HG03342 (cell line): ENCODE measurements at regions not wholly inside any gene's neighbourhood (a gene's known extent, or its start where the extent isn't known, plus 50 kb on each side); places are given as distances from the start of the nearest gene placed in this dataset.
A peak's percentile ranks its signal among the peaks of the same experiment; 100 is the strongest.

Experiments
- ATAC-seq: cut with Tn5 transposase; IDR thresholded peaks from one replicate; pipeline ENCODE4 v1.9.1; 2021; ENCODE audit warnings: mild to moderate bottlenecking, moderate library complexity; ENCODE audit not compliant: unreplicated experiment

DNA sequence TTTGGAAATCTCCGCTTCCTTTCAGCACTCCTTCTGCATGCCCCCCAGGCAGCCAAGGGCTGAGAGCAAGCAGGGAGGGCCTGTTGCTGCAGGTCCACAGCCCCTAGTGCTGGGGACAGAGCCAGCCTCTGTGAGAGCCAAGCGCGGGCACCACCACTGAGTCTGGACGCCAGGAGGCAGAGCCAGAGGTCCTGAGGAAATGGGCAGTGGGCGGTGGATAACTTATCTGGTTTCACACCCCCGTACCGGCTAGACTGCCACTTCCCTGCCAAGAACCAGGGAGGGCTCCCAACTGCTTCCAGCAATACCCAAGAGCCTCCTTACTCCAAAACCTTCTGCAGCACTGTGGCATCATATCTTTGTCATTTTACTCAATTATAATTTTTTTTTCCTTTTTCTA, 141.6 kb upstream of the IGF1R start:
- ATAC-seq, result no peak

DNA sequence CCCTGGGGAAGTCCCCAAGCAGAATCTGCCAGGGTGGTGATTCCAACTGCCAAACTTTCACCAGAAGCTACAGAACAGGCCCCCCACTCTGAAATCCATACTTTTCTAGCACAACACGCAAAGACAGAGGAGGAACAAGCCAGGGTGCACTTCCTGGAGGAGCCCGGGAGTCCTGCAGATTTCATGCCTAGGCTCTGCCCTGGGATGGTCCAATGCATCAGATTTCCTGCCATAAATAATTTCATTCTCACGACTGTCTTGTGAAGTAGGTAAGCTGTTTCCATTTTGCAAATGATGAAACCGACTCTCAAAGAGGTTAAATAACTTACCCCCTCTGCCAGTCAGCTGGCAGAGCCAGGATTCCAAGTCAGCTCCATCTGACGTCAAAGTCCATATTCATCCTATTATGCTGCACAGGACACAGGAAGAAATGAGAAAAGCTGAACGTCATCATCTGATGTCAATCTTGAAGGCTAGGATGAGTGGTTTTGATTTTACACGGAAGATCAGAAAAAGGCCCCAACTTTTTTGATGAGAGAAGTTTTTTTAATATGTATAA, 134.8 kb upstream of the IGF1R start:
- no peak for ATAC-seq

GRCh38 chr15:98514034-98514622, 134.2 kb upstream of the IGF1R start:
- ATAC-seq, result no peak

DNA sequence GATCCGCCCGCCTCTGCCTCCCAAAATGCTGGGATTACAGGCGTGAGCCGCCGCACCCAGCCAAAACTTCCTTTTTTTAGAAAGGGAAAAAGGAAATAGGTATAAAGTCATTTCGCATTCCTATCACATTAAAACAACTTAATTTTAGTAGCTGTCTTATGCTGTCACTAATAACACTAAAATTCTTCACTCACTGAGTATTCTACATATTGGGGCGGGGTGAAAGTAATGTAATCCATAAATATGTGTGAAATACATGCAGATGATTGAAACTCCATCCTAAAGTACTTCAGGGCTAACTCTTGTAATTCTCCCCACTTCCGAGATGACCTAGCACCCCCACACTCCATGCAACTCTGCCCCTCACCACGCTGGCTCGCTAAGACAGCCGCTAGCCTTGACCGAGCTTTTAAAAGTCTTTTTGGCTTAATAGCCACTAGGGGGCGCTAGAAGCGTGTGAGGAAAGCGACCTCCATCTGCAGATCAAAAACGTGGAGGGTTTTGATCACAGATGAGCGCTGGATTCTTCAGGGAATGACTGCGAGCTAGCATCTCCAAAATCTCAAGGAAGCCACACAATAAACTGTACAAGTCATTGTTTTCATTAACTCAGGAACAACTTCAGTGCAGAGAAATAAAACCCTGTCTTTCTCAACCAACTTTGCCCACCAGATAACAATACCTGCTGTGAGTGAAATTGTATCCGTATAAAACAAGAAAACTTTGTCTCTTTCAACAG, 129.3 kb upstream of the IGF1R start:
- peak; percentile 81 for ATAC-seq

- ATAC-seq, result no peak
Measured at GRCh38 chr15:98519767-98520550, 128.4 kb upstream of the IGF1R start.

DNA sequence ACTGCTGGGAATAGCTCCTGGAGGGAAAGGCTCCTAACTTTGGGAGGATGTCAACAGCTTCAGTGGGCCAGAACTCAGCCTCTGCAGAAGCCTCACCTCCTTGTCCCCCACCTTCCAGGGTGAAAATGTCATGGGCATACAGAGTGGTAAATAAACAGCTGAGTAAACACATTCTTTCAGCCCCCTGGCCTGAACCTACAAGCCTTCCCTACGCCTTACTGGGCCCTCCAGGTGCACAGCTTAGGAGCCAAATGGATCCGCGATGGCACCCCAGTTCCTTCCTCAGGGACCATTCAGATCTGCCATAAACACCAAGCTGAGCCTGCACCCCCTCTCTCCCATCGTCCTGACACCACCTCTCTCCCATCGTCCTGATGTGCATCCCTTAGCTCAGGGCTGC, 126.2 kb upstream of the IGF1R start:
- ATAC-seq, result no peak

DNA sequence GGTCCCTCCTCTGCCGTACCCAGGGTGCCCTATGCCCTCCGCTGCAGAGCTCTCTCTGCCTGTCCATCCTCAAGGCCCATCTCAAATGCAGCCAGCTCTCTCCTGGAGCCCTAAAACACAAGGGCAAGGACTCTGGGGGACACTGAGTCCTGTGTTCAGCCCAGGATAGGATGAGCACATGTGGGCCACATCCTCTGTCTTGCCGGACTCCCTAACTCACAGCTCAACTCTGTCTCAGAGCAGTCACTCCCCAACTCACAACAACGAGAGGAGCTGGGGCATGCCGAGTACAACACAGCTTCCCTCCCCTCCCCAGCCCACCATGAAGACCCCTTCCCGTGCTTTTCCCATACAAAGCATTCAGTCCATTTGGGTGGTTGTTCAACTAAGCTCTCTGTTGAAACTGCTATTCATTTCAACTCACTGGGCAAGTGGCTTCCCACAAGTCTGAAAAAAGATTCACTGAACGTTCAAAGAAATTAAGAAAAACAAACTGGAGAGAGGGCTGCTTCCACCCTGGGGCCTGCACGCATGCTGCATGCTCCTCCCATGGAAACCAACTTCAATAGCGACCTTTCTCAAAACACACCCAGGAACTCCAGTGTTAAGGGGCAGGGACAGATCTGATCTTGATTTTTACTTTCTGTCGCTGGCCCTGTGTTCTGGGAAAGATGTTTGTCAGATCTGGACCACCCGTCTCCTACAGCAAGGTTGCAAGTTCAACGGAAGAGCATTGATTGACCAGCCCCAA, 124.3 kb upstream of the IGF1R start:
- no peak for ATAC-seq

- ATAC-seq, result no peak
Measured at GRCh38 chr15:98524838-98525660, 123.3 kb upstream of the IGF1R start.

- no peak for ATAC-seq
Measured at GRCh38 chr15:98525661-98526001, 122.7 kb upstream of the IGF1R start.

GRCh38 chr15:98526094-98526493, 122.2 kb upstream of the IGF1R start:
- ATAC-seq, result no peak

DNA sequence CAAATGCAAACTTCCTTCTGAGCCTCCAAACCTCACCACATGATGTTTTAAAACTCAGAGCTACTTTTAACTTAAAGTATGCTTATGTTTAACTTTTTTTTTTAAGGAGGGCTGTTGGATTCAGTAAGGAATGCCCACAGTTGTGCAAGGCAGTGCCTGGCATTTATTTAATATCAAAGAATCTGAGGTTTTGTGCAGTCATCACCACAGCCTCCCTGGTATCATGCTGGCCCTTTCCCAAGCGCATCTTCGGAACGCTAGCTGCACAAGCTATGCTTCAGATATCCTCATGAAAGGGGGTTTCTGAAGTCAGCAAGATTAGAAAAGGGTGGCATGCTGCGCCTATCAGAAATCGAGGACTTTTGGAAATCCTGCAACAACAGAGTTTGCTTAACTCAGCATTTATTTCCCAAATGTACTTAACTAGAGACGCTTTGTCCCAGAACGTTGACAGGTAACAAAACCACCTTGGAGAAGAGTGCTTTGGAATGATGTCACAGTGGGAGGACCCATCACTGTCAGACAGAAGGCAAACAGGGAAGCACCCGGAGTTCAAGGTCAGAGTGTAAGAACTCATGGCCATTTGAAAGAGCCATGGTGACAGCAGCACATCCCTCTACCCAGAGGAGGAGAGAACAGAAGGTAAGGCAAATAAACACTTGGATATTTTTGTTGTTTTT, 120.2 kb upstream of the IGF1R start:
- no peak for ATAC-seq

DNA sequence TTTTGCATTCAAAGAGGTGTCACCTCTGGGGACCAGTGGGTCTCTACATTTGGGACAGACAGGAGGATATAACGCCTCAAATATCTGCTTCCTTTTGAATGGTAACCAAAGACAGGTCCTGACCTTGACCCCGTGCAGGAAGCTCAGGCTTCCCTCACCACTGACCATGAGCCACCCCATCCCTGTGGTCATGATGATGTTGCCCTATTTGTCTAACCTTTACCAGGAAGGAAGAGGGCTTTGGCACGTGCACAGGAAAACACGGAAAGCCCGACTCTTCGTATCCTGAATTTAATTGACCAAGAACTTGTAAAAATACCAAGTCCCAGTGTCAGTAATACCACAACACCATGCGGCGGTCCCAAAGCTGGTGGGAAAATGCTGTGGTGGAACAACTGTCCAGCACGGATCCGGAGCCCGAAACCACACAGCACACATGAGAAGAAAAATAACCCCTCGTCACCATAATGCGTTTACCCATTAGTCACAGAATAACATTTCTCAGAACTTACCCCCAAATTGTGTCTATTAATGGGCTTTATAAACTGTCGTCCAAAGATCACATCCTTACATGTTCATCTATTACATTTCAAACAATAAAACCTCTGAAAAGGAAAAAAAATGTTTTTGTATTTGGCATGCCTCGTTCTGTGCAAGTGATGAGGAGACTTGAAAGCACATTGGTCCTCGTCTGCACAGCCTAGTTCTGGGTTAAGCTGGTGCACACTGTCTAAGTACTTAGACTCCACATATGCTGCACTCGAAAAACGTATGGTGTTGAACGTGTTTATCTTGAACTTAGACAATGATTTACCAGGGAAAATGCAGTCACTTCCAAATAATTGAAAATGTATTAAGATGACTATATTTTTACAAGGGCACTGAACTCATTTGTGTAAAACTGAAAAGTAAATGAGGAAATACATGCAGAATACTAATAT, 118.9 kb upstream of the IGF1R start:
- no peak for ATAC-seq

- no peak for ATAC-seq
Measured at GRCh38 chr15:98530570-98530969, 117.8 kb upstream of the IGF1R start.

GRCh38 chr15:98532063-98532462, 116.3 kb upstream of the IGF1R start:
- no peak for ATAC-seq

DNA sequence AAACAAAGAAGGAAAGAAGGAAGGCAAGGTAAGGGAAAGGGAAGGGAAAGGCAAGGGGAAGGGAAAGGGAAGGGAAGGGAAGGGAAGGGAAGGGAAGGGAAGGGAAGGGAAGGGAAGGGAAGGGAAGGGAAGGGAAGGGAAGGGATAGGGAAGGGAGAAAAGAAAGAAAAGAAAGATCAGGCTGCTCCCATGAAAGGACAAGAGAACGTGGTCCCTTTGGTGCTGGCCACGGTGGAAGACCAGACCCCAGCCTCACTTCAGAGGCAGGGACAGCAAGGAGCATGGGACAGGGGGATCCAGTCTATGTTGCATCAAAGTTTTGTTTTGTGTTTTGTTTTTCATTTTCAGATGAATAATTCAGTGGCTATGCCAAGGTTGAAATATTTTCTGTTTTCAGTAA, 111.4 kb upstream of the IGF1R start:
- no peak for ATAC-seq

DNA sequence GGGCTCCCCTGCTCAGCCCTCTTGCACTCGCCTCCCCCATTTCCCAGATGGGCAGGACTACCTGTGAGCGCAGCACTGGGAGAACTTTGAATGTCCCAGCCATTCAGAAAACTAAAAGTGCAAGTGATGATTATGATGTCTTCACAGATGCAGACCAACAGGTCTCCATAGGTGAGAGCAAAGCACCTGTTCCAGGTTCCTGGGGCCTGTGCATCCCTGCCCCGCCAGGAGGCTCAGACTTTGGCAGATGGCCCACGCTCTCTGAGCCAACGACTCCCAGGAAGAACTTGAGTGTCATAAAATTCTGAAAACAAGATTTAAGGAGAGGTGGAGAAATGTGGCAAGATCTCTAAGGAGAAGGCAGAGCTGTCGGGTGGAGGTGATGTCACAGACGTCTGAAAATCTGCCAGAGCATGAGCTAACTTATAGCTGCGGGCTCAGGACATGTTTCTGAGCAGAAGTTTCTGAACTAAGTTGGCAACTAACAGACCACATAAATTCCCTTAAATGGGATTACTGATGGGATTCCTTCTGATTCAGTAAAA, 110.8 kb upstream of the IGF1R start:
- ATAC-seq, result no peak

- ATAC-seq, result no peak
Measured at GRCh38 chr15:98541519-98541918, 106.8 kb upstream of the IGF1R start.

DNA sequence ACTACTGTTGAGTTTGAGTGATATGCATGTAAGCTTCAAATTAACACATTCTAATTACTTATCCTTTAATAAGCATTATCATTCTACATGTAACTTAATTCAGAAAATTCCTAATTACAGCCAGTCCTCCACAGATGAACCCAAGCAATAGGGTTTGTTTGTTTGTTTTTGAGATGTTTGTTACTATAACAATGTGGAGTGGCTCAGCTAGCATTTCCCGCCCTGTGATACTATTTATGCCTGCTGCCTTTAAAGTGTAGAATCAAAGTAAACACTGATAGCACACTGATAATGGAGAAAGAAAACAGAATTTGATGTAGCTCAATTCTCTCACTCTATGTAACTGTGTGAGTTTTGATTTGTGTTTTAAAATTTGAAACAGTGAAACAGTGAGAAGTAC, 105.1 kb upstream of the IGF1R start:
- ATAC-seq, result no peak
